HUDEP-2 (cell line): ENCODE measurements at regions not wholly inside any gene's neighbourhood (a gene's known extent, or its start where the extent isn't known, plus 50 kb on each side); places are given as distances from the start of the nearest gene placed in this dataset.
A peak's percentile ranks its signal among the peaks of the same experiment; 100 is the strongest.

Experiments
- DNase-seq, 76 experiments: peaks; one replicate each; lab custom pipeline; 2025; ENCODE audit not compliant: unreplicated experiment in 76 of 76; lab: John Stamatoyannopoulos, UW

- DNase-seq = no peak
These were observed 184.4 kb upstream of the GALNT2 start for GRCh38 chr1:229882621-229883020.

GRCh38 chr1:229883504-229884200 is 183.4 kb upstream of the GALNT2 start:
- no peak for DNase-seq

GRCh38 chr1:229884765-229885164 is 182.3 kb upstream of the GALNT2 start:
- peak in 5 of 76 experiments; percentile 2 to 21 (median 5) for DNase-seq

- no peak for DNase-seq
These were observed 181.2 kb upstream of the GALNT2 start for GRCh38 chr1:229885568-229886495.

- DNase-seq = no peak
These were observed 180.4 kb upstream of the GALNT2 start for GRCh38 chr1:229886636-229887035.

GRCh38 chr1:229887043-229887822 is 179.8 kb upstream of the GALNT2 start:
- DNase-seq = no peak

- DNase-seq = no peak
These were observed 178.9 kb upstream of the GALNT2 start for GRCh38 chr1:229888157-229888556.

- DNase-seq = no peak
These were observed 178.5 kb upstream of the GALNT2 start for GRCh38 chr1:229888561-229889001.

GRCh38 chr1:229889031-229889517 is 178.0 kb upstream of the GALNT2 start:
- no peak for DNase-seq

GRCh38 chr1:229891227-229891626 is 175.8 kb upstream of the GALNT2 start:
- no peak for DNase-seq

- no peak for DNase-seq
These were observed 174.4 kb upstream of the GALNT2 start for GRCh38 chr1:229892515-229893117.

- DNase-seq = no peak
These were observed 173.1 kb upstream of the GALNT2 start for GRCh38 chr1:229893762-229894444.

GRCh38 chr1:229894532-229894931 is 172.5 kb upstream of the GALNT2 start:
- no peak for DNase-seq

- DNase-seq = no peak
These were observed 171.4 kb upstream of the GALNT2 start for GRCh38 chr1:229895605-229896004.

GRCh38 chr1:229896306-229896705 is 170.7 kb upstream of the GALNT2 start:
- DNase-seq = no peak

- DNase-seq = no peak
These were observed 170.2 kb upstream of the GALNT2 start for GRCh38 chr1:229896861-229897260.

- no peak for DNase-seq
These were observed 169.5 kb upstream of the GALNT2 start for GRCh38 chr1:229897501-229897900.

- no peak for DNase-seq
These were observed 166.8 kb upstream of the GALNT2 start for GRCh38 chr1:229900220-229900619.

GRCh38 chr1:229905031-229905545 is 161.9 kb upstream of the GALNT2 start:
- no peak for DNase-seq

GRCh38 chr1:229905652-229906051 is 161.4 kb upstream of the GALNT2 start:
- no peak for DNase-seq
